Fibroblast of lung (primary cell): ENCODE measurements at regions not wholly inside any gene's neighbourhood (a gene's known extent, or its start where the extent isn't known, plus 50 kb on each side); places are given as distances from the start of the nearest gene placed in this dataset.
A peak's percentile ranks its signal among the peaks of the same experiment; 100 is the strongest.

Source experiments
- DNase-seq, 2 donors: peaks; one replicate each; pipeline versions ENCODE4 v3.0.0 to v3.0.0-alpha.2; 2010; ENCODE audit warnings: low read depth in 2 of 2
- H2AFZ ChIP-seq: 2 replicates; pipeline ENCODE4 v1.5.1; 2012; ENCODE audit warnings: low read length, control low read depth, inconsistent platforms
- H3K27ac ChIP-seq: 2 replicates; pipeline ENCODE4 v1.5.1; 2011; ENCODE audit warnings: low read length, control low read depth; ENCODE audit not compliant: insufficient read depth
- H3K27me3 ChIP-seq: 2 replicates; pipeline ENCODE4 v1.5.1; 2011; ENCODE audit warnings: mild to moderate bottlenecking, low read length; ENCODE audit not compliant: control insufficient read depth, insufficient read depth
- H3K36me3 ChIP-seq: 2 replicates; pipeline ENCODE4 v1.5.1; 2011; ENCODE audit warnings: low read length; ENCODE audit not compliant: control insufficient read depth, insufficient read depth
- H3K4me1 ChIP-seq: 2 replicates; pipeline ENCODE4 v1.5.1; 2011; ENCODE audit warnings: low read length; ENCODE audit not compliant: control insufficient read depth, insufficient read depth; ENCODE audit errors: extremely low read depth
- H3K4me2 ChIP-seq: 2 replicates; pipeline ENCODE4 v1.5.1; 2011; ENCODE audit warnings: low read length, control low read depth; ENCODE audit not compliant: insufficient read depth; ENCODE audit errors: extremely low read depth
- H3K4me3 ChIP-seq, 4 experiments: fragments of 200-600 bp in 1 of 4; sonication (generic) in 1 of 4; replicated peaks in 1 of 4; 2 replicates each; pipeline ENCODE4 v1.5.1; 2011 to 2016; ENCODE audit warnings: low read length in 4 of 4, low read depth in 3 of 4, mild to moderate bottlenecking in 3 of 4, control low read depth in 2 of 4, inconsistent platforms in 1 of 4, mixed read lengths in 1 of 4; ENCODE audit not compliant: insufficient read depth in 1 of 4; ENCODE audit errors: control extremely low read depth in 1 of 4
- H3K79me2 ChIP-seq: 2 replicates; pipeline ENCODE4 v1.5.1; 2012; ENCODE audit warnings: mild to moderate bottlenecking, low read length, inconsistent platforms; ENCODE audit not compliant: control insufficient read depth, insufficient read depth
- H3K9ac ChIP-seq: 2 replicates; pipeline ENCODE4 v1.5.1; 2011; ENCODE audit warnings: mild to moderate bottlenecking, low read length, control low read depth; ENCODE audit not compliant: insufficient read depth
- H3K9me3 ChIP-seq: 2 replicates; pipeline ENCODE4 v1.5.1; 2012; ENCODE audit warnings: low read depth, low read length; ENCODE audit not compliant: control insufficient read depth, insufficient read depth
- H4K20me1 ChIP-seq: 2 replicates; pipeline ENCODE4 v1.5.1; 2011; ENCODE audit warnings: low read length; ENCODE audit not compliant: control insufficient read depth, insufficient read depth; ENCODE audit errors: extremely low read depth
- EZH2 ChIP-seq: IDR thresholded peaks from 2 replicates; pipeline ENCODE4 v1.5.1; 2012; ENCODE audit warnings: low read length, control low read depth, mild to moderate bottlenecking; ENCODE audit errors: missing control alignments
- TF ChIP-seq, protein P1 (sequence below), 2 donors: IDR thresholded peaks in 1 of 2; conservative IDR thresholded peaks in 1 of 2; 1 replicate in 1 of 2; 2 replicates in 1 of 2; pipeline ENCODE4 v1.5.1; 2011 to 2012; ENCODE audit warnings: low read length in 2 of 2, control low read depth in 1 of 2, inconsistent platforms in 1 of 2, low read depth in 1 of 2, mild to moderate bottlenecking in 1 of 2

GRCh38 chr12:67068761-67069450, 200.3 kb upstream of the CAND1 start:
- Histone ChIP-seq H3K4me2 (peak overlapping the region; percentile 62), H3K9ac (no peak overlapping the region)
- peak; percentile 15 to 59 for DNase-seq

GRCh38 chr12:67069451-67070306, 199.5 kb upstream of the CAND1 start:
- Histone ChIP-seq H3K4me1 (no peaks in the 10 kb centered on the region), H3K36me3 (no peaks in the 10 kb centered on the region), H4K20me1 (no peaks in the 10 kb centered on the region), H3K27ac (no peak overlapping the region), H3K4me3 (peak overlapping the region in 3 of 4 experiments; percentile 23 to 51 (median 32)), H3K9ac (no peak overlapping the region), H3K79me2 (no peaks in the 10 kb centered on the region), H3K9me3 (no peaks in the 10 kb centered on the region), H3K27me3 (peaks cover 25% of the 10 kb centered on the region), H3K4me2 (peak overlapping the region; percentile 62), H2AFZ (no peak overlapping the region)
- peak in 1 of 2 donors; percentile 39 for DNase-seq
- TF ChIP-seq, protein P1, sequence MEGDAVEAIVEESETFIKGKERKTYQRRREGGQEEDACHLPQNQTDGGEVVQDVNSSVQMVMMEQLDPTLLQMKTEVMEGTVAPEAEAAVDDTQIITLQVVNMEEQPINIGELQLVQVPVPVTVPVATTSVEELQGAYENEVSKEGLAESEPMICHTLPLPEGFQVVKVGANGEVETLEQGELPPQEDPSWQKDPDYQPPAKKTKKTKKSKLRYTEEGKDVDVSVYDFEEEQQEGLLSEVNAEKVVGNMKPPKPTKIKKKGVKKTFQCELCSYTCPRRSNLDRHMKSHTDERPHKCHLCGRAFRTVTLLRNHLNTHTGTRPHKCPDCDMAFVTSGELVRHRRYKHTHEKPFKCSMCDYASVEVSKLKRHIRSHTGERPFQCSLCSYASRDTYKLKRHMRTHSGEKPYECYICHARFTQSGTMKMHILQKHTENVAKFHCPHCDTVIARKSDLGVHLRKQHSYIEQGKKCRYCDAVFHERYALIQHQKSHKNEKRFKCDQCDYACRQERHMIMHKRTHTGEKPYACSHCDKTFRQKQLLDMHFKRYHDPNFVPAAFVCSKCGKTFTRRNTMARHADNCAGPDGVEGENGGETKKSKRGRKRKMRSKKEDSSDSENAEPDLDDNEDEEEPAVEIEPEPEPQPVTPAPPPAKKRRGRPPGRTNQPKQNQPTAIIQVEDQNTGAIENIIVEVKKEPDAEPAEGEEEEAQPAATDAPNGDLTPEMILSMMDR (conservative IDR thresholded peaks at IDR 0.05 in 1 of 2, IDR thresholded peaks at IDR 0.05 in 1 of 2; ENCODE audit: low read depth in 1 of 2, low read length in 2 of 2) = no peak
- TF ChIP-seq EZH2 = peak; percentile 65

More at GRCh38 chr12:67068761-67069450, 200.3 kb upstream of the CAND1 start:
- no peaks in the 10 kb centered on the region for H4K20me1 ChIP-seq
- no peak overlapping the region for H2AFZ ChIP-seq
- H3K4me3 ChIP-seq = peak overlapping the region; percentile 22 to 56 (median 32)
- H3K79me2 ChIP-seq = no peaks in the 10 kb centered on the region
- no peaks in the 10 kb centered on the region for H3K9me3 ChIP-seq
- peaks cover 25% of the 10 kb centered on the region for H3K27me3 ChIP-seq
- no peaks in the 10 kb centered on the region for H3K36me3 ChIP-seq
- no peak overlapping the region for H3K27ac ChIP-seq
- no peak for TF ChIP-seq EZH2
- TF ChIP-seq, protein P1 (conservative IDR thresholded peaks at IDR 0.05 in 1 of 2, IDR thresholded peaks at IDR 0.05 in 1 of 2; ENCODE audit: low read depth in 1 of 2, low read length in 2 of 2) = no peak
- no peaks in the 10 kb centered on the region for H3K4me1 ChIP-seq

GRCh38 chr12:67070307-67070600, 198.9 kb upstream of the CAND1 start:
- H3K9me3 ChIP-seq = no peaks in the 10 kb centered on the region
- H3K4me3 ChIP-seq = no peak overlapping the region
- H3K9ac ChIP-seq = no peak overlapping the region
- H3K36me3 ChIP-seq = no peaks in the 10 kb centered on the region
- no peak overlapping the region for H3K4me2 ChIP-seq
- H4K20me1 ChIP-seq = no peaks in the 10 kb centered on the region
- H3K79me2 ChIP-seq = no peaks in the 10 kb centered on the region
- no peaks in the 10 kb centered on the region for H3K4me1 ChIP-seq
- TF ChIP-seq, protein P1 (conservative IDR thresholded peaks at IDR 0.05 in 1 of 2, IDR thresholded peaks at IDR 0.05 in 1 of 2; ENCODE audit: low read depth in 1 of 2, low read length in 2 of 2) = no peak
- no peak for TF ChIP-seq EZH2
- H2AFZ ChIP-seq = no peak overlapping the region
- no peak overlapping the region for H3K27ac ChIP-seq
- no peak for DNase-seq
- H3K27me3 ChIP-seq = peaks cover 25% of the 10 kb centered on the region
